Adrenal gland (tissue), 5 donors: ENCODE measurements at regions not wholly inside any gene's neighbourhood (a gene's known extent, or its start where the extent isn't known, plus 50 kb on each side); places are given as distances from the start of the nearest gene placed in this dataset.

Experiments
- CTCF ChIP-seq, 6 experiments: fragments of 450-650 bp in 4 of 6; fragments of 200-600 bp in 2 of 6; sonication (generic) in 1 of 6; IDR thresholded peaks; 1 replicate in 5 of 6; 2 replicates in 1 of 6; pipeline versions ENCODE4 v1.5.1 to v1.8.0; 2016 to 2021; ENCODE audit warnings: antibody characterized with exemption in 6 of 6, mild to moderate bottlenecking in 2 of 6, moderate library complexity in 1 of 6
- POLR2A ChIP-seq, 2 donors: fragments of 450-650 bp; IDR thresholded peaks; one replicate each; pipeline ENCODE4 v1.6.1; 2017; ENCODE audit warnings: antibody characterized with exemption in 2 of 2, mild to moderate bottlenecking in 2 of 2, moderate library complexity in 1 of 2
- donor health status: DM: no; HTN: no; CAD: no.

- no peak for TF ChIP-seq CTCF (IDR thresholded peaks at IDR 0.05)
- TF ChIP-seq POLR2A (IDR thresholded peaks at IDR 0.05), result no peak
These were observed 97.7 kb upstream of the TOP3B start for GRCh38 chr22:22080270-22080669.
